Panc1 (cell line): ENCODE measurements at regions not wholly inside any gene's neighbourhood (a gene's known extent, or its start where the extent isn't known, plus 50 kb on each side); places are given as distances from the start of the nearest gene placed in this dataset.

ENCODE experiments used
- CTCF ChIP-seq: fragments of 450-650 bp; IDR thresholded peaks from 2 replicates; pipeline ENCODE4 v1.5.1; 2017; ENCODE audit warnings: mild to moderate bottlenecking
- POLR2AphosphoS5 ChIP-seq: IDR thresholded peaks from 2 replicates; pipeline ENCODE4 v1.6.1; 2012; ENCODE audit warnings: mild to moderate bottlenecking, low read depth, low read length, moderate library complexity
- TCF7L2 ChIP-seq: IDR thresholded peaks from 2 replicates; pipeline ENCODE4 v1.6.1; 2011; ENCODE audit warnings: mild to moderate bottlenecking, low read depth, low read length, inconsistent platforms

GRCh38 chr2:67904966-67905365 lies 157.8 kb downstream of the C1D start:
- TF ChIP-seq CTCF: no peak
- no peak for TF ChIP-seq POLR2AphosphoS5
- TF ChIP-seq TCF7L2: no peak
